Fibroblast of villous mesenchyme (primary cell): ENCODE measurements at regions not wholly inside any gene's neighbourhood (a gene's known extent, or its start where the extent isn't known, plus 50 kb on each side); places are given as distances from the start of the nearest gene placed in this dataset.

Experiments
- DNase-seq: peaks from one replicate; pipeline ENCODE4 v3.0.0-alpha.2; 2010; ENCODE audit warnings: low read depth
- H3K4me3 ChIP-seq: 2 replicates; pipeline ENCODE4 v1.5.1; 2011; ENCODE audit warnings: low read depth, mild to moderate bottlenecking, low read length
- TF ChIP-seq, protein P1 (sequence below): IDR thresholded peaks from 2 replicates; pipeline ENCODE4 v1.5.1; 2012; ENCODE audit warnings: low read depth, mild to moderate bottlenecking, low read length; ENCODE audit not compliant: insufficient read depth

DNA sequence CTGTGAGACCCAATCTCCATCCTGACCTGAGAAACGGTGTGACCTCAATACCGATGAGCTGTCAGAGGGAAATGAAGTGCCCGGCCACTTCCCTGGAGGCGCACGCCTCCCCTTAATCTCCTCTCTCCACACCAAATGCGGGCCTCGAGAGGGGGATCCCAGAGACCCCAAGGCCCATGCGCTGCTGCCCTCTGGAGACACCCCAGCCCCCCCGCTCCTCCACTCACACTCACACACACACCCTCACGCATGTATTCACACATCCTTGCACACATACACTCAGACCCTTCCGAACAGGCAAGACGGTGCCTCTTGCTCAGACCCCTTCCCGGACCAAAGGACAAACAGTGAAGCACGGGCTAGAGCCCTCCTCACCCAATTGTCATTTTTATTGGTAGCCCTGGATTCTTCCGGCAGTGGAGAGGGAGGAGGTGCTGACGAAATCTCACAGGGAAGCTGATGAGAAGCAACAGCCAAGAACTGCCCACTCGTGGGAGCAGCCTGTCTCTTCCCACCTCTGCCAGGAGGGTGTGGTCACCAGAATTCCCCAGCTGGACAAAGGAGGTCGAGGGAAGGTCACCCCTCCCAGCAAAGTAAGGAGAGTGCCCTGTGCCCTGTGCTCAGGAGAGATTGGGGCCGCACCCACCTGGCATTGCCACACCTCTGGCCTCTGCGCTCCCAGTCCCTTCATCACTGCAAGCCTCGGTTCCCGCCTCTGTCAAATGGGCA is 136.0 kb upstream of the TNRC6C start:
- TF ChIP-seq, protein P1, sequence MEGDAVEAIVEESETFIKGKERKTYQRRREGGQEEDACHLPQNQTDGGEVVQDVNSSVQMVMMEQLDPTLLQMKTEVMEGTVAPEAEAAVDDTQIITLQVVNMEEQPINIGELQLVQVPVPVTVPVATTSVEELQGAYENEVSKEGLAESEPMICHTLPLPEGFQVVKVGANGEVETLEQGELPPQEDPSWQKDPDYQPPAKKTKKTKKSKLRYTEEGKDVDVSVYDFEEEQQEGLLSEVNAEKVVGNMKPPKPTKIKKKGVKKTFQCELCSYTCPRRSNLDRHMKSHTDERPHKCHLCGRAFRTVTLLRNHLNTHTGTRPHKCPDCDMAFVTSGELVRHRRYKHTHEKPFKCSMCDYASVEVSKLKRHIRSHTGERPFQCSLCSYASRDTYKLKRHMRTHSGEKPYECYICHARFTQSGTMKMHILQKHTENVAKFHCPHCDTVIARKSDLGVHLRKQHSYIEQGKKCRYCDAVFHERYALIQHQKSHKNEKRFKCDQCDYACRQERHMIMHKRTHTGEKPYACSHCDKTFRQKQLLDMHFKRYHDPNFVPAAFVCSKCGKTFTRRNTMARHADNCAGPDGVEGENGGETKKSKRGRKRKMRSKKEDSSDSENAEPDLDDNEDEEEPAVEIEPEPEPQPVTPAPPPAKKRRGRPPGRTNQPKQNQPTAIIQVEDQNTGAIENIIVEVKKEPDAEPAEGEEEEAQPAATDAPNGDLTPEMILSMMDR: no peak
- H3K4me3 ChIP-seq: no peak overlapping the region
- DNase-seq: no peak

DNA sequence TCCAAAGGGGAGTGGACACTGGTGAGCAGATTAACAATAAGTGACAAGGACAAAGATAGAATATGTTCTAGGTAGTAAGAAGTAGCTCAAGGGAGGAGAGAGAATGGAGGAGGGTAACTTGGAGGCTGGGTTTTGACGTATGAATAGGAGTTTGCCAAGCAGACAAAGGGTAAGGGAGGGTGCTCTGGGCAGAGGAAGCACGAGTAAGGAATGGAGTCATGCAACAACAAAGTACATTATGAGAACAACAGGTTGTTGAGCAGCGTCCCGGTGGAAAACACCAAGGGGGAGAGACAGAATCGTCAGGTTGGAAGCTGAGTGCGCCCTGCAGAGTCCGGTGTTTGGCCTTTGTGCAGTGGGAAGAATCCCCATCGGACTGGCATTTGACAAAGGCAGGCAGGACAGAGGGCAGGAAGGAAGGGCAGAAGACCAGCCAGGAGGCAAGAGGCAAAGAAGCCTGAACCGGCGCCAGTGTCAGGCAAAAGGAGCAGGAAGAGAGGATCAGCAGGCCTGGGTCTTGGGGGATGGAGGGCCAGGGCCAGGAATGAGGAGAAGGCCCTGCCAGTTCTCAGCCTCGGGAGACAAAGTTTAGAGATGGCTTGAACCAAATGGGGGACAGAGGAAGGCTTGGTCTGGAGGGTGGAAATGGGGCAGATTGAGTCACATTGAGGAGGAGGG is 134.3 kb upstream of the TNRC6C start:
- no peak overlapping the region for H3K4me3 ChIP-seq
- TF ChIP-seq, protein P1: no peak
- no peak for DNase-seq

GRCh38 chr17:77824780-77825280 is 133.7 kb upstream of the TNRC6C start:
- TF ChIP-seq, protein P1: no peak
- no peak overlapping the region for H3K4me3 ChIP-seq

DNA sequence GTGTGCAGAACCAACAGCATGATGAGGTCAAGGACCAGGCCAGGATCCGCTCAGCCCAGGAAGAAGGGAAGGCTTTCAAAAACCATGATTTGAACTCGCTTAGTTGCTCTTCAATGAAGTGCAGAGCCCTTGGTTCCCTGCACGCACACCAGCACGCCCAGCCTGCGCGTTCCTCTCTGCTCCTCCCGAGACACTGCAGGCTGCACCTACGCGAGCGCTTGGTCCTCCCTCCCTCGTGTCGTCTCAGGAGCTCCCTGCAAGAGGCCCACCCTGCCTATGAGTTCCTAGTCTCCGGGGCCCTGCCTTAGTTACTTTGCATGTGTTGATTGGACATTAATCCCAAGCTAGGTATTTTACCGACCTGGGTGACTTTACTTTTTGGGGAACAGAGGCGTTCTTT is 132.9 kb upstream of the TNRC6C start:
- H3K4me3 ChIP-seq: no peak overlapping the region
- TF ChIP-seq, protein P1: no peak
- no peak for DNase-seq

More at GRCh38 chr17:77824780-77825280, 133.7 kb upstream of the TNRC6C start:
- no peak for DNase-seq

DNA sequence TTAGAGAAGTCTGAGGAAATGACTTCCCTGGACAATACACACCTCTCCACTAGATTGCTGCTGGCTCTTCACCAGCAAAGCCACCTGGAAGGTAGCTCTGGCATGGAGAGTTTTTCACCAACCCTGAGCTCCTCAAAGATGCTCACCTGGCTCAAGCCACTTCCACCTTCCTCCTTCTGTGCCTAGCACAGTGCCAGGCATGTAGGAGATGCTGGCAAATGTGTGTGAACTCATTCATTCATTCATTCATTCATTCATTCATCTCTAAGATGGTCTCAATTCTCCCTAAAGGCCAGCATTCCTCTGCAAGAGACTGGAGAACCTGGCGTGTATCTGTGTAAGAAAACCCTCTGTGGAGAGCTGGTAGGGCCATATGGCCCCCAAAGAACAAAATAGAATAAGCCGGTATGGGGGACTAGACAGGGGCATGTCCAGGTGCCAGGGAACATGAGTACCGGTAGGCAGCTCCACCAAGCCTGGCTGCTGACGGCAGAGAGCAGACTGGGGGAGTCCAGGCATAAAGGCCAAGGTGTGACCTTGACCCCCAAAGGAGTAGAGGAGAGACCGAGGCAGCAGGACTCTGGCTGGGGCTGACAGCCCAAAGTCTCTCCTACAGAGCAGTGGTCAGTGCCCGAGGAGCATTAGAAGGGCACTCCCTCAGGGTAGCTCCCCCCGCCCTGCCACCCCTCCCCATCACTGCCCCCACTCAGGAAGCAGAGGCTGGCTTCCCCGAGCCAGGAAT is 132.2 kb upstream of the TNRC6C start:
- DNase-seq: no peak
- TF ChIP-seq, protein P1: no peak
- H3K4me3 ChIP-seq: no peak overlapping the region

DNA sequence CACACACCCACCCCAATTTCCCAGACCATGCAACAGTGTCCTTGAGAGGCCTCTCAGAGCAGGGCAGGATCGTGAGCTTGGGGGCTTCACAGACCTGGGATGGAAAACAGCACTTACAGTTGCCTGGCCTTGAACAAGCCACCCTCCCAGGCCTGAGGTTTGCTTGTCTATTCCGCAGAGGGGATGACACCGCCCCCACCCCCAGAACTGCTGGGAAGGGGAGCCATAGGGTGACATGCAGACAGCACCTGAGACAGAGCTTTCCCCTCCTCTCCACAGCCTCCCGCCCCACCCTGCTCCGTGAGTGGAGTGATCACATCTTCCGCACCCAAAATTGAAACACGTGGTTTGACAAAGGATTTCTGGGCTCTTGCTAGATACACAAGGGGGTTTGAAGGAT is 131.5 kb upstream of the TNRC6C start:
- TF ChIP-seq, protein P1: no peak
- no peak for DNase-seq
- H3K4me3 ChIP-seq: no peak overlapping the region
